ENCODE measurements at regions not wholly inside any gene's neighbourhood (a gene's known extent, or its start where the extent isn't known, plus 50 kb on each side); places are given as distances from the start of the nearest gene placed in this dataset.

GRCh38 chr16:35142147-35142808 is 1682.9 kb downstream of the TP53TG3F start:
- Histone ChIP-seq H3K27me3 (ENCODE audit: low read depth) (no peaks in the 10 kb centered on the region), H3K4me3 (no peak overlapping the region), H3K4me1 (no peaks in the 10 kb centered on the region), H3K36me3 (no peaks in the 10 kb centered on the region), H3K27ac (no peak overlapping the region), H3K9me3 (peaks cover 7% of the 10 kb centered on the region)
- no peak for TF ChIP-seq CTCF (IDR thresholded peaks at IDR 0.05)
- DNase-seq: no peak
- intact Hi-C loops (cut with DNase I): no loop called here
- ATAC-seq: no peak

- TF ChIP-seq CTCF (IDR thresholded peaks at IDR 0.05): no peak
- intact Hi-C loops (cut with DNase I): no loop called here
- no peak overlapping the region for H3K27ac ChIP-seq
- H3K4me1 ChIP-seq: no peaks in the 10 kb centered on the region
- no peak for ATAC-seq
- no peaks in the 10 kb centered on the region for H3K36me3 ChIP-seq
- no peak for DNase-seq
- H3K27me3 ChIP-seq (ENCODE audit: low read depth): no peaks in the 10 kb centered on the region
- no peak overlapping the region for H3K4me3 ChIP-seq
- peaks cover 7% of the 10 kb centered on the region for H3K9me3 ChIP-seq
Measured at GRCh38 chr16:35142809-35143192, 1683.4 kb downstream of the TP53TG3F start.

- no peak for TF ChIP-seq CTCF (IDR thresholded peaks at IDR 0.05)
- H3K27me3 ChIP-seq (ENCODE audit: low read depth): no peaks in the 10 kb centered on the region
- ATAC-seq (no peak), DNase-seq (peak; percentile 13)
- H3K9me3 ChIP-seq: peaks cover 7% of the 10 kb centered on the region
- intact Hi-C loops (cut with DNase I): no loop called here
- H3K27ac ChIP-seq: no peak overlapping the region
- no peaks in the 10 kb centered on the region for H3K36me3 ChIP-seq
- H3K4me1 ChIP-seq: no peaks in the 10 kb centered on the region
- H3K4me3 ChIP-seq: no peak overlapping the region
Measured at GRCh38 chr16:35144212-35144932, 1685.0 kb downstream of the TP53TG3F start.

- ATAC-seq (no peak), DNase-seq (peak; percentile 24)
- no peak for TF ChIP-seq CTCF (IDR thresholded peaks at IDR 0.05)
- peaks cover 7% of the 10 kb centered on the region for H3K9me3 ChIP-seq
- no peak overlapping the region for H3K4me3 ChIP-seq
- intact Hi-C loops (cut with DNase I): no loop called here
- no peaks in the 10 kb centered on the region for H3K36me3 ChIP-seq
- H3K4me1 ChIP-seq: no peaks in the 10 kb centered on the region
- no peaks in the 10 kb centered on the region for H3K27me3 ChIP-seq (ENCODE audit: low read depth)
- no peak overlapping the region for H3K27ac ChIP-seq
Measured at GRCh38 chr16:35146031-35146710, 1686.8 kb downstream of the TP53TG3F start.

- intact Hi-C loops (cut with DNase I): no loop called here
- H3K9me3 ChIP-seq: peaks cover 7% of the 10 kb centered on the region
Measured at GRCh38 chr16:35146723-35147458, 1687.5 kb downstream of the TP53TG3F start.

More at GRCh38 chr16:35146723-35147458, 1687.5 kb downstream of the TP53TG3F start:
- no peak overlapping the region for H3K4me3 ChIP-seq
- H3K27ac ChIP-seq: no peak overlapping the region
- peak; percentile 22 for DNase-seq
- ATAC-seq: no peak
- TF ChIP-seq CTCF (IDR thresholded peaks at IDR 0.05): no peak
- no peaks in the 10 kb centered on the region for H3K27me3 ChIP-seq (ENCODE audit: low read depth)
- no peaks in the 10 kb centered on the region for H3K4me1 ChIP-seq
- no peaks in the 10 kb centered on the region for H3K36me3 ChIP-seq

Data from lower lobe of right lung (tissue), 2 donors.